ENCODE measurements at regions not wholly inside any gene's neighbourhood (a gene's known extent, or its start where the extent isn't known, plus 50 kb on each side); places are given as distances from the start of the nearest gene placed in this dataset.

GRCh38 chr13:108448891-108449290, 179.4 kb downstream of the TNFSF13B start:
- no peaks in the 10 kb centered on the region for H3K36me3 ChIP-seq (ENCODE audit: control insufficient read depth in 3 of 3, insufficient read depth in 2 of 3, low read depth in 1 of 3, low read length in 3 of 3)
- no peak for FAIRE-seq
- H3K27ac ChIP-seq (ENCODE audit: low read depth in 1 of 3, low read length in 2 of 3), result no peak overlapping the region
- H3K27me3 ChIP-seq (ENCODE audit: control insufficient read depth in 3 of 3, insufficient read depth in 3 of 3, low read length in 3 of 3), result no peaks in the 10 kb centered on the region
- no peak for DNase-seq
- no peaks in the 10 kb centered on the region for H3K9me3 ChIP-seq (ENCODE audit: control insufficient read depth in 2 of 2, insufficient read depth in 1 of 2, low read depth in 1 of 2, low read length in 1 of 2)
- H3K4me3 ChIP-seq (ENCODE audit: low read depth in 1 of 3, low read length in 3 of 3), result no peak overlapping the region
- no peaks in the 10 kb centered on the region for H3K4me1 ChIP-seq (ENCODE audit: control insufficient read depth in 3 of 3, insufficient read depth in 2 of 3, low read depth in 1 of 3, low read length in 2 of 3)

- no peak overlapping the region for H3K4me3 ChIP-seq (ENCODE audit: low read depth in 1 of 3, low read length in 3 of 3)
- H3K9me3 ChIP-seq (ENCODE audit: control insufficient read depth in 2 of 2, insufficient read depth in 1 of 2, low read depth in 1 of 2, low read length in 1 of 2), result no peaks in the 10 kb centered on the region
- H3K4me1 ChIP-seq (ENCODE audit: control insufficient read depth in 3 of 3, insufficient read depth in 2 of 3, low read depth in 1 of 3, low read length in 2 of 3), result no peaks in the 10 kb centered on the region
- H3K36me3 ChIP-seq (ENCODE audit: control insufficient read depth in 3 of 3, insufficient read depth in 2 of 3, low read depth in 1 of 3, low read length in 3 of 3), result no peaks in the 10 kb centered on the region
- FAIRE-seq (no peak), DNase-seq (no peak)
- 77 to 82% (median 81%) methylated on average over 5 of the region's 5 CpGs for WGBS, 3 donors
- H3K27ac ChIP-seq (ENCODE audit: low read depth in 1 of 3, low read length in 2 of 3), result no peak overlapping the region
- H3K27me3 ChIP-seq (ENCODE audit: control insufficient read depth in 3 of 3, insufficient read depth in 3 of 3, low read length in 3 of 3), result peaks cover 0 to 1% (median 0%) of the 10 kb centered on the region in 3 donors
Observed at GRCh38 chr13:108451121-108451520, 178.3 kb upstream of the MYO16 start.

- Histone ChIP-seq H3K4me3 (ENCODE audit: low read depth in 1 of 3, low read length in 3 of 3) (no peak overlapping the region), H3K27me3 (ENCODE audit: control insufficient read depth in 3 of 3, insufficient read depth in 3 of 3, low read length in 3 of 3) (peaks cover 0 to 1% (median 0%) of the 10 kb centered on the region in 3 donors), H3K9me3 (ENCODE audit: control insufficient read depth in 2 of 2, insufficient read depth in 1 of 2, low read depth in 1 of 2, low read length in 1 of 2) (no peaks in the 10 kb centered on the region), H3K4me1 (ENCODE audit: control insufficient read depth in 3 of 3, insufficient read depth in 2 of 3, low read depth in 1 of 3, low read length in 2 of 3) (no peaks in the 10 kb centered on the region), H3K36me3 (ENCODE audit: control insufficient read depth in 3 of 3, insufficient read depth in 2 of 3, low read depth in 1 of 3, low read length in 3 of 3) (no peaks in the 10 kb centered on the region), H3K27ac (ENCODE audit: low read depth in 1 of 3, low read length in 2 of 3) (no peak overlapping the region)
- no peak for FAIRE-seq
- DNase-seq, result no peak
- WGBS, 3 donors, result 98 to 100% (median 100%) methylated on average over 2 of the region's 2 CpGs
Observed at GRCh38 chr13:108455320-108455719, 174.1 kb upstream of the MYO16 start.

GRCh38 chr13:108460043-108460442, 169.4 kb upstream of the MYO16 start:
- no peak for DNase-seq
- no peak overlapping the region for H3K4me3 ChIP-seq (ENCODE audit: low read depth in 1 of 3, low read length in 3 of 3)
- no peaks in the 10 kb centered on the region for H3K4me1 ChIP-seq (ENCODE audit: control insufficient read depth in 3 of 3, insufficient read depth in 2 of 3, low read depth in 1 of 3, low read length in 2 of 3)
- FAIRE-seq, result no peak
- H3K9me3 ChIP-seq (ENCODE audit: control insufficient read depth in 2 of 2, insufficient read depth in 1 of 2, low read depth in 1 of 2, low read length in 1 of 2), result no peaks in the 10 kb centered on the region
- WGBS, 3 donors, result 83 to 90% (median 89%) methylated on average over 4 of the region's 4 CpGs
- H3K27me3 ChIP-seq (ENCODE audit: control insufficient read depth in 3 of 3, insufficient read depth in 3 of 3, low read length in 3 of 3), result peaks cover 0 to 4% (median 0%) of the 10 kb centered on the region in 3 donors
- H3K27ac ChIP-seq (ENCODE audit: low read depth in 1 of 3, low read length in 2 of 3), result no peak overlapping the region
- no peaks in the 10 kb centered on the region for H3K36me3 ChIP-seq (ENCODE audit: control insufficient read depth in 3 of 3, insufficient read depth in 2 of 3, low read depth in 1 of 3, low read length in 3 of 3)

- H3K36me3 ChIP-seq (ENCODE audit: control insufficient read depth in 3 of 3, insufficient read depth in 2 of 3, low read depth in 1 of 3, low read length in 3 of 3), result no peaks in the 10 kb centered on the region
- H3K9me3 ChIP-seq (ENCODE audit: control insufficient read depth in 2 of 2, insufficient read depth in 1 of 2, low read depth in 1 of 2, low read length in 1 of 2), result no peaks in the 10 kb centered on the region
- H3K27me3 ChIP-seq (ENCODE audit: control insufficient read depth in 3 of 3, insufficient read depth in 3 of 3, low read length in 3 of 3), result peaks cover 0 to 2% (median 0%) of the 10 kb centered on the region in 3 donors
- WGBS, 3 donors, result 58 to 66% (median 65%) methylated on average over 4 of the region's 4 CpGs
- H3K27ac ChIP-seq (ENCODE audit: low read depth in 1 of 3, low read length in 2 of 3), result no peak overlapping the region
- no peaks in the 10 kb centered on the region for H3K4me1 ChIP-seq (ENCODE audit: control insufficient read depth in 3 of 3, insufficient read depth in 2 of 3, low read depth in 1 of 3, low read length in 2 of 3)
- no peak for FAIRE-seq
- H3K4me3 ChIP-seq (ENCODE audit: low read depth in 1 of 3, low read length in 3 of 3), result no peak overlapping the region
- DNase-seq, result no peak
Observed at GRCh38 chr13:108460746-108461145, 168.7 kb upstream of the MYO16 start.

- peaks cover 0 to 2% (median 0%) of the 10 kb centered on the region in 3 donors for H3K27me3 ChIP-seq (ENCODE audit: control insufficient read depth in 3 of 3, insufficient read depth in 3 of 3, low read length in 3 of 3)
- H3K4me3 ChIP-seq (ENCODE audit: low read depth in 1 of 3, low read length in 3 of 3), result no peak overlapping the region
- FAIRE-seq (no peak), DNase-seq (peak in 1 of 2 donors; percentile 2)
- H3K9me3 ChIP-seq (ENCODE audit: control insufficient read depth in 2 of 2, insufficient read depth in 1 of 2, low read depth in 1 of 2, low read length in 1 of 2), result no peaks in the 10 kb centered on the region
- no peaks in the 10 kb centered on the region for H3K36me3 ChIP-seq (ENCODE audit: control insufficient read depth in 3 of 3, insufficient read depth in 2 of 3, low read depth in 1 of 3, low read length in 3 of 3)
- no peaks in the 10 kb centered on the region for H3K4me1 ChIP-seq (ENCODE audit: control insufficient read depth in 3 of 3, insufficient read depth in 2 of 3, low read depth in 1 of 3, low read length in 2 of 3)
- 38 to 43% (median 38%) methylated on average over 3 of the region's 3 CpGs for WGBS, 3 donors
- H3K27ac ChIP-seq (ENCODE audit: low read depth in 1 of 3, low read length in 2 of 3), result no peak overlapping the region
Observed at GRCh38 chr13:108463340-108463739, 166.1 kb upstream of the MYO16 start.

- no peaks in the 10 kb centered on the region for H3K9me3 ChIP-seq (ENCODE audit: control insufficient read depth in 2 of 2, insufficient read depth in 1 of 2, low read depth in 1 of 2, low read length in 1 of 2)
- H3K27me3 ChIP-seq (ENCODE audit: control insufficient read depth in 3 of 3, insufficient read depth in 3 of 3, low read length in 3 of 3), result no peaks in the 10 kb centered on the region
- no peak for DNase-seq
- WGBS, 3 donors, result 76 to 85% (median 79%) methylated on average over 5 of the region's 5 CpGs
- H3K27ac ChIP-seq (ENCODE audit: low read depth in 1 of 3, low read length in 2 of 3), result no peak overlapping the region
- no peaks in the 10 kb centered on the region for H3K36me3 ChIP-seq (ENCODE audit: control insufficient read depth in 3 of 3, insufficient read depth in 2 of 3, low read depth in 1 of 3, low read length in 3 of 3)
- no peaks in the 10 kb centered on the region for H3K4me1 ChIP-seq (ENCODE audit: control insufficient read depth in 3 of 3, insufficient read depth in 2 of 3, low read depth in 1 of 3, low read length in 2 of 3)
- no peak overlapping the region for H3K4me3 ChIP-seq (ENCODE audit: low read depth in 1 of 3, low read length in 3 of 3)
- no peak for FAIRE-seq
Observed at GRCh38 chr13:108470921-108471320, 158.5 kb upstream of the MYO16 start.

GRCh38 chr13:108475181-108475580, 154.2 kb upstream of the MYO16 start:
- WGBS, 3 donors, result 76 to 89% (median 79%) methylated on average over 2 of the region's 2 CpGs
- Histone ChIP-seq H3K4me1 (ENCODE audit: control insufficient read depth in 3 of 3, insufficient read depth in 2 of 3, low read depth in 1 of 3, low read length in 2 of 3) (no peaks in the 10 kb centered on the region), H3K9me3 (ENCODE audit: control insufficient read depth in 2 of 2, insufficient read depth in 1 of 2, low read depth in 1 of 2, low read length in 1 of 2) (peaks cover 0 to 5% of the 10 kb centered on the region in 2 donors), H3K27ac (ENCODE audit: low read depth in 1 of 3, low read length in 2 of 3) (no peak overlapping the region), H3K36me3 (ENCODE audit: control insufficient read depth in 3 of 3, insufficient read depth in 2 of 3, low read depth in 1 of 3, low read length in 3 of 3) (no peaks in the 10 kb centered on the region), H3K4me3 (ENCODE audit: low read depth in 1 of 3, low read length in 3 of 3) (no peak overlapping the region), H3K27me3 (ENCODE audit: control insufficient read depth in 3 of 3, insufficient read depth in 3 of 3, low read length in 3 of 3) (no peaks in the 10 kb centered on the region)
- FAIRE-seq (no peak), DNase-seq (no peak)

- no peak overlapping the region for H3K4me3 ChIP-seq (ENCODE audit: low read depth in 1 of 3, low read length in 3 of 3)
- no peak for FAIRE-seq
- H3K27me3 ChIP-seq (ENCODE audit: control insufficient read depth in 3 of 3, insufficient read depth in 3 of 3, low read length in 3 of 3), result no peaks in the 10 kb centered on the region
- H3K9me3 ChIP-seq (ENCODE audit: control insufficient read depth in 2 of 2, insufficient read depth in 1 of 2, low read depth in 1 of 2, low read length in 1 of 2), result peaks cover 0 to 5% of the 10 kb centered on the region in 2 donors
- peak in 1 of 2 donors; percentile 59 for DNase-seq
- no peak overlapping the region for H3K27ac ChIP-seq (ENCODE audit: low read depth in 1 of 3, low read length in 2 of 3)
- H3K4me1 ChIP-seq (ENCODE audit: control insufficient read depth in 3 of 3, insufficient read depth in 2 of 3, low read depth in 1 of 3, low read length in 2 of 3), result no peaks in the 10 kb centered on the region
- WGBS, 3 donors, result 18 to 46% (median 27%) methylated on average over 4 of the region's 4 CpGs
- no peaks in the 10 kb centered on the region for H3K36me3 ChIP-seq (ENCODE audit: control insufficient read depth in 3 of 3, insufficient read depth in 2 of 3, low read depth in 1 of 3, low read length in 3 of 3)
Observed at GRCh38 chr13:108477376-108477775, 152.0 kb upstream of the MYO16 start.

All from small intestine (tissue), 7 donors.